ENCODE measurements at regions not wholly inside any gene's neighbourhood (a gene's known extent, or its start where the extent isn't known, plus 50 kb on each side); places are given as distances from the start of the nearest gene placed in this dataset.

GRCh38 chr12:19764408-19764807, 325.1 kb downstream of the AEBP2 start:
- TF ChIP-seq CTCF (conservative IDR thresholded peaks at IDR 0.05; ENCODE audit: low read length), result no peak
- no peak for TF ChIP-seq EZH2phosphoT487 (IDR thresholded peaks at IDR 0.05; ENCODE audit: borderline replicate concordance)
